ENCODE measurements at regions not wholly inside any gene's neighbourhood (a gene's known extent, or its start where the extent isn't known, plus 50 kb on each side); places are given as distances from the start of the nearest gene placed in this dataset.

DNA sequence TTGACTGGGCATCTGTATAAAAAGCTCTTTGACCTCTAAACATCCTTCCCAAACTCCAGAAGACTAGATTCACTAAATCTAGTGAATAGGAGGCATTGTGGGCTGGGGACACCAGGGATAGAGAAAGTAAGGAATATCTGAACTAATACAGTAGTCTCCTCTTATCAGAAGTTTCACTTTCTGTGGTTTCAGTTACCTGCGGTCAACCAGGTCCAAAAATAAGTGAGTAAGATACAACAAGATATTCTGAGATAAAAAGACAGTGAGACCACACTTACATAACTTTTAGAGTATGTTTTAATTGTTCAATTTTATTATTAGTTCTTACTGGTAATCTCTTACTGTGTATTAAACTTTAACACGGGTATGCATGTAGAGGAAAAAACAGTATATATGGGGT lies 376.5 kb downstream of the HNRNPD start:
- TF ChIP-seq CTCF (IDR thresholded peaks at IDR 0.05) (no peak), POLR2A (IDR thresholded peaks at IDR 0.05) (no peak)
